HG03354 (cell line): ENCODE measurements at regions not wholly inside any gene's neighbourhood (a gene's known extent, or its start where the extent isn't known, plus 50 kb on each side); places are given as distances from the start of the nearest gene placed in this dataset.

Source experiments
- ATAC-seq: cut with Tn5 transposase; IDR thresholded peaks from one replicate; pipeline ENCODE4 v1.9.1; 2021; ENCODE audit warnings: mild to moderate bottlenecking; ENCODE audit not compliant: unreplicated experiment, poor library complexity, severe bottlenecking

- ATAC-seq = no peak
Measured at GRCh38 chr2:164439885-164440284, 181.4 kb downstream of the GRB14 start.

- peak; percentile 60 for ATAC-seq
Measured at GRCh38 chr2:164439235-164439634, 182.0 kb downstream of the GRB14 start.

- ATAC-seq = no peak
Measured at GRCh38 chr2:164438490-164439205, 182.6 kb downstream of the GRB14 start.

- ATAC-seq = no peak
Measured at GRCh38 chr2:164436131-164436530, 185.2 kb downstream of the GRB14 start.

GRCh38 chr2:164430166-164430783, 191.0 kb downstream of the GRB14 start:
- no peak for ATAC-seq

- no peak for ATAC-seq
Measured at GRCh38 chr2:164429354-164429753, 191.9 kb downstream of the GRB14 start.

- no peak for ATAC-seq
Measured at GRCh38 chr2:164427111-164427510, 194.2 kb downstream of the GRB14 start.

GRCh38 chr2:164420787-164421186, 200.5 kb downstream of the GRB14 start:
- no peak for ATAC-seq

GRCh38 chr2:164412831-164413230, 208.5 kb downstream of the GRB14 start:
- no peak for ATAC-seq

- no peak for ATAC-seq
Measured at GRCh38 chr2:164389411-164389810, 231.9 kb downstream of the GRB14 start.

- peak; percentile 85 for ATAC-seq
Measured at GRCh38 chr2:164388511-164388910, 232.8 kb downstream of the GRB14 start.

- ATAC-seq = no peak
Measured at GRCh38 chr2:164386231-164386630, 235.1 kb downstream of the GRB14 start.

- ATAC-seq = no peak
Measured at GRCh38 chr2:164384434-164384833, 236.8 kb downstream of the GRB14 start.

GRCh38 chr2:164371916-164372315, 249.4 kb downstream of the GRB14 start:
- no peak for ATAC-seq

- no peak for ATAC-seq
Measured at GRCh38 chr2:164369366-164369765, 251.9 kb downstream of the GRB14 start.

- no peak for ATAC-seq
Measured at GRCh38 chr2:164368896-164369295, 252.4 kb downstream of the GRB14 start.

- no peak for ATAC-seq
Measured at GRCh38 chr2:164363646-164364045, 257.6 kb downstream of the GRB14 start.

- no peak for ATAC-seq
Measured at GRCh38 chr2:164351536-164351935, 269.7 kb downstream of the GRB14 start.

- ATAC-seq = no peak
Measured at GRCh38 chr2:164335947-164336346, 285.3 kb downstream of the GRB14 start.

GRCh38 chr2:164335128-164335527, 286.2 kb downstream of the GRB14 start:
- no peak for ATAC-seq

- ATAC-seq = no peak
Measured at GRCh38 chr2:164328310-164328709, 293.0 kb downstream of the GRB14 start.

- ATAC-seq = no peak
Measured at GRCh38 chr2:164323978-164324377, 297.3 kb downstream of the GRB14 start.
